ENCODE measurements at regions not wholly inside any gene's neighbourhood (a gene's known extent, or its start where the extent isn't known, plus 50 kb on each side); places are given as distances from the start of the nearest gene placed in this dataset.
A peak's percentile ranks its signal among the peaks of the same experiment; 100 is the strongest.

DNA sequence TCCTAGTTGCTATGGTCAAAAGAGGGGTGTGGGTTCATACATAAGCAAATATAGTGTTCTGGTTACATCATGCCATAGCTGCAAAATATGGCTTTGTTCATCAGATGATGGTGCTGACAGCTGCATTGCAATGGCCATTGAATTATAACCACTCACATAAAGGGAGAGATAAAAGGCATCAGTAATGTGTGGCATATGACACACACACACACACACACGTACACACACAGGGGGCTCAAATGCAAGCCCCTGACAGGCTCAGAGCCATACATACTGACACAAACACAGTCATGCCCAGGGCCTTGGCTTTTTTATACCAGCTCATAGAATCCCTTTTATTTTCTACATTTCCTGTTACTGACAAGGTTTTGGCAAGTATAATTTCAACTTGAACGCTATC lies 698.9 kb downstream of the BCL11B start:
- no peak for DNase-seq (ENCODE audit: low read depth)

DNA sequence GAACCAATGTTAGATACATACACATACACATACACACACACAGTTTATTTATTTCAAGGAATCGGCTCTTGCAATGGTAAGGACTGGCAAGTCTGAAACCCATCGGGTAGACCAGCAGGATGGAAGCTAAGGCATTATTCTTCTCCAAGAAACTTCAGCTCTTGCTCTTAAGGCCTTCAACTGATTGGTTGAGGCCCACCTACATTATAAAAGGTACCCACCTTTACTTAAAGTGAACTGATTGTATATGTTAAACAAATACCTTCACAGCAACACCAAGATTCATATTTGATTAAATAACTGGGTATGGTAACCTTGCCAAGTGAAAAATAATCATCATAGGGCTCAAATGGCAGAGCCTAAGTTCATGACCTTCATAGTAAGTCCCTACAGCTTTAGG lies 695.5 kb downstream of the BCL11B start:
- DNase-seq (ENCODE audit: low read depth): no peak

GRCh38 chr14:98578204-98578603 lies 693.8 kb downstream of the BCL11B start:
- peak; percentile 56 for DNase-seq (ENCODE audit: low read depth)

DNA sequence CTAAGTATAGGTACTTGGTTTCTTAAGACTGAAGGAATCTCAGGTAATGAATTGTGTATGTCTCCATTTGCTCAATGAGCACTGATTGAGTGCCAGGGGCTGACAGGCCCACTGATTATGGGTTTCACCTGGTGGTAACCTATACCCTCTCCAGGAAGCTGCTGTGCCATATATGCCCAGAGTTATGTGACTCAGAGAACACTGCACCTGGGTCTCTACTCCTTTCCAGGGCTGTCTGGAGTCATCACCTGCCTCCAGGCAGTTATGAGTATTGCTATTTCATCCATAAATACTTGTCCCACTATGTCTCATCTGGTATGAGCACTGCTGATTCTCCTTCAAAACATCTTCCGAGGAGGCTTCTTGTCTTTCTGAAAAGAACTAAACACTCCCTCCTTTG lies 692.9 kb downstream of the BCL11B start:
- DNase-seq (ENCODE audit: low read depth): no peak

DNA sequence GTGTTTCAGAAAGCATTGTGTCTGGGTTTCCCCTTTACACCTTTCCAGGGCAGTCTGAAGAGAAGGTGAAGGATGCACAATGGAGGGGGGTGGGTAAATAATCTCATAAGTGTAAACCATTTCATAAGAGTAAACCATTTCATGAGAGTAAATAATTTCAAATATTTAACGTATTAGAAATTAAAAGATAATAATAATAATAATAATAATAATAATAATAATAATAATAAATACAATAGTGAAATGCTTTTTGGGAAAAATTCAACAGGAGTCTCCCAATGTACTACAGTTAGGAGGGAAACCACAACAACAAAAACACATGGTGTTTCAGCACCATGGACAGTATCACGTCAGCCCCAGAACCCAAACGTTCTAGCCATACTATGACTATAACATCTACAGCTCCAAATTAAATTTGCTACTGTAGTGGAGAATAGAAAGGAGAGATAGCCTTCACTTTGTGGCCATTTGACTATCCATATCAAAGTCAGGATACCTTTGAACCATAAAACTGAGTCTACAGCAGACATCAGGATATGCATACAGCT lies 691.8 kb downstream of the BCL11B start:
- DNase-seq (ENCODE audit: low read depth): no peak

GRCh38 chr14:98582276-98582675 lies 689.7 kb downstream of the BCL11B start:
- no peak for DNase-seq (ENCODE audit: low read depth)

DNA sequence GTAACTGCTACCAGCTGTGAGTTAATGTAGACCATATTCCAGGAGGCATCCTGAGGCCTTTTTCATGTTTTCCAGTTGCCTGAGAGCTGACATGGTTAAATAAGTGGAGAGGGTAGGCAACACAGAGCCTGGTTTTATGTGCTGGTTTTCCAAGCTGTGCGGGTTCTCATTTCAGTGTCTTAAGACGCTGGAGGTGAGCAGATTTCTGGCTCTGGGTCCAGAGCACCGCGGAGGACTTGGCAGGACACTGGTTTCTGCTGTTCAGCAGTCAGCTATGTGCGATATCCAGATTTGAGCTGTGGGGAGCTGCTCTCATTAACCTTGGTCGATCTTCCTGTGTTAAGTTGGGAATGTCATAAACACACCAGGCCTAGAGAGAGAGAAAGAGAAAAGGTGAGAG lies 680.8 kb downstream of the BCL11B start:
- DNase-seq (ENCODE audit: low read depth): no peak

GRCh38 chr14:98592611-98593170 lies 679.3 kb downstream of the BCL11B start:
- no peak for DNase-seq (ENCODE audit: low read depth)

- DNase-seq (ENCODE audit: low read depth): no peak
These were observed 678.6 kb downstream of the BCL11B start for GRCh38 chr14:98593361-98593761.

DNA sequence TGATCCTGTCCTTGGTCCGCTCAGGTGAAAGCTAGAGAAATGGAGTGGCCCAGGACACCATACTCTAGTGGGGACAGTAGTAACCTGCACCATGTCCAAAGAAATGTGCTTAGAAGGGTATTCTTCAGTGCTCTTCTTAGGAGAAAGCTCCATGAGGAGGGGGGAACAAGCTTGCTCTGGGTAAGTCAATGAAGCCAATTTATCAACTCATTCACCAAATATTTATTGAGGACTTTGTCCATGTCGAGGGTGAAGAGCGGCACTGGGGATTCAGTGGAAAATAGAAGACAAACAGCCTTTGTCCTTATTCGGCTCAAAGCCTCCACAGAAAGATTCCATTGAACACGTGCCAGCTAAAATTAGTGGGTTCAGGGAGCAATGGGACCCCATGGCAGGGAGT lies 677.8 kb downstream of the BCL11B start:
- DNase-seq (ENCODE audit: low read depth): no peak

DNA sequence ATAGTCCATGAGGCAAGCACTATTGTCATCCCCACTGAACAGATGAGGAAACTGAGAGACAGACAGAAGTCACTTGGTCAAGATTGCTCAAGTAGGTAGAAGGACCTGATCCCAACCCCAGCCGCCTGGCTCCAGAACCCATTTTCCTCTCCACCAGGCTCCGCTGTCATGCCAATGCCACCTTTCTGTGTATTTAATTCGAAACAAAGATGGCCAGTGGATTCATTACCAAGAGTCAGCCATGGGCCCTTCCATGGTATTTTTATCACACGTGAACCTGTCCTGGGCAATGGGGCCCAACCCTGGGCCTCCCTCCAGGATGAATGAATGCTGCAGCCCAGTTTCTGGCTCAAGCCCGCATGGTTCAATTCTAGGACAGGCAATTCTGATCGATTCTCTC lies 673.4 kb downstream of the BCL11B start:
- DNase-seq (ENCODE audit: low read depth): no peak

DNA sequence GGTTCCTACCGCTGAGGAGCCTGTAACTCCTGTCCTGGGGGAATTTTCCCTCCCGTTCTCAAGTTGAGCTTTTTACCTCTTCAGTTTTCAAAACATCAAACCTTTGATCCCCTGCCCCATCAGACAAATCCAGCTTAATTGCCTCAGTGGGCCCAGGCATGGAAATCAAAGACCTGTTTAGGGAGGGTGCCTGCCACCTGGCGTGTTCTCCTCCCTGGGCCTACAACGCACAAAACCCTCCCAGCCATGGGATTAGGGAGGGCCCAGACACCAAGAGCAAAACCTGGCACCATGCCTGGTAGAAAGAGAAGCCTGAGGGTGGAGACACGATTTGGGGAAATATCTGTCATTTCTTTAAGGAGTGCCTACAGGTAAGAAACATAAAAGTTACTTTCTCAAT lies 672.9 kb downstream of the BCL11B start:
- no peak for DNase-seq (ENCODE audit: low read depth)

- DNase-seq (ENCODE audit: low read depth): no peak
These were observed 669.0 kb downstream of the BCL11B start for GRCh38 chr14:98602983-98603382.

GRCh38 chr14:98605043-98605442 lies 667.0 kb downstream of the BCL11B start:
- DNase-seq (ENCODE audit: low read depth): no peak

- DNase-seq (ENCODE audit: low read depth): no peak
These were observed 665.9 kb downstream of the BCL11B start for GRCh38 chr14:98606041-98606640.

DNA sequence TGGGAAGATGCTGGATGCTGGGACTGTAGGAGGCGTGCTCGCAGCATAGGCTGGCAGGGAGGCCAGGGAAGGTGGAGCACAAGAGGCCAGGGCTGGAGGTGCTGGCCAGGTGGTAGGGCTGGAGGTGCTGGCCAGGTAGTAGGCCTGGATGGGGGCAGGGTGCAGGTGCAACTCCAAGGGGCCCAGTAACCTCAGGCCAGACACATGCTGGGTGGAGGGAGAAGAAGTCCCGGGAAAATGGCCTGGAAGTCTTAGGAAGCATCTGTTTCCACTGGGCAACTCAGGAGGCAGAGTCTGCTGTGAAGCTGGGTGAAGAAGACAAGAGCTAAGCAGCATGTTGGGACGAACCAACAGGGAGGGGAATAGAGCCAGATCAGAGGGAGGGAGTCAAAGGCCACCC lies 665.2 kb downstream of the BCL11B start:
- no peak for DNase-seq (ENCODE audit: low read depth)

DNA sequence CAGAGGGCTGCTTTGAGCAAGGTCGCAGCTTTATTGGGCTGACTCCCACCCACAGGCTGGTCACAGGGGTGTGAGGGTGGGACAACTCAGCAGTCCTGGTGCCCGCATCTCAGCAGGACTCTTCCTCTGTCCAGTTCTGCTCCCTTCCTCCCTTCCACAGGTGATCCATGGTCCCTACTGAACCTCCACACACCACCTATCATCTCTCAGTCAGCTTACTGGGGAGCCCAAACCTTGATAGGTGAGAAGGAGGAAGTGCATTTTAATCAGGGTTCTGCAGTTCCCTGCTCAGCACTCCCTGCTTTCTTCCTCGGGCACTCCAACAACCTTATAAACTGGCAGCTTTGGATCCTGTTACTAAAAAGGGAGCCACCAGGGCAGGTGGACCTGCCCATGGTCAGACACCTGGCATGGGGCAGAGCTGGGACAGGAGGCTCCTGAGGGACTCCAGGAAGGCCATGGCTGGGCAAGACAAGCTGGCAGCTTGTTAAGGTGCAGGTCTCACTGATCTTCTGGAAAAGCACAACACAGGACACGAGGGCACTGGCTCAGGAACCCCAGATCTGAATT lies 664.6 kb downstream of the BCL11B start:
- DNase-seq (ENCODE audit: low read depth): no peak

DNA sequence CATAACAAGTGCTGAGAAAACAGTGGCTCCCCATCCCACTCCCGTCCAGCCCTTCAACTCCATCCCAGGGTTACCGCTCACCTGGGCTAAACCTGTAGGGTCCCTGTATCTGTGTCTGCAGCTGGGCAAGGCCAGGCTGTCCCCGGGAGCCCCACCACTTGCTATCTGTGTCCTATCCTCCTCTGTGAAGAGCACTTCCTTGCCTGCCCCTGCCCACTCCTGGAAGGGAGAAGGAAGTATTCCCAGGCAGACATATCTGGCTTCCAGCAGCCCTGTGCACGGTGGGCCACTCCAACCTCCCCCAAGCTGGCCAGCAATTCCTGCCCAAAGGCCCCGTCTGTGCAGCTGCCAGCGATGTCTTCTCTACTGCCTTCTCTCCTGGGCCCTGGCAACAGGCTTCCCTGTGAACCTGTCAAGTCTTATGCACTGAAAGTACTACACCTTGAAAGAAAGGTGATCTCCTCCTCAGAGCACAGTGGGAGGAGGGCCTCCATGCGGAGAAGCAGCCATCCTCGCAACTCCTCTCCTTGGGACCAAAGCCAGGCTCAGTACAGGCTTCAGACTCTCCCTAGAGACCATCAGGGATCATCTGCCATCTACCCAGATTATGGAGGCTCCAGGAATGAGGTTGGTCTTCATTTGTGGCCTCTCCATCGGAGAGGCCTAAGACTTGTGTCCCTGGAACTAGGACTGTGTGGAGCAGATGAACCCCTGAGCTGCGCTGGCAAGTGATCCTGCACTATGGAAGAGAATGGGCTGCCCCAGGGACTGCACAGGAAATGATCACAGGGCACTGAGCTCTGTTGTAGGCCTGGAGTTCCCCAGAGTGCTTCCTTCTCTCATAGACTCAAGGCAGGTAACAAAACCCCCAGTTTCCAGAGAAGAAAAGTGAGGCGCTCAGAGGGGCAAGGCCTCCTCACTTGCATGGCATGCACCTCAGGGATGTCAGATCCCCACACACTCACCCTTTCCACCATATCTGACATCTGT lies 663.6 kb downstream of the BCL11B start:
- no peak for DNase-seq (ENCODE audit: low read depth)

GRCh38 chr14:98612434-98613200 lies 659.4 kb downstream of the BCL11B start:
- DNase-seq (ENCODE audit: low read depth): no peak

DNA sequence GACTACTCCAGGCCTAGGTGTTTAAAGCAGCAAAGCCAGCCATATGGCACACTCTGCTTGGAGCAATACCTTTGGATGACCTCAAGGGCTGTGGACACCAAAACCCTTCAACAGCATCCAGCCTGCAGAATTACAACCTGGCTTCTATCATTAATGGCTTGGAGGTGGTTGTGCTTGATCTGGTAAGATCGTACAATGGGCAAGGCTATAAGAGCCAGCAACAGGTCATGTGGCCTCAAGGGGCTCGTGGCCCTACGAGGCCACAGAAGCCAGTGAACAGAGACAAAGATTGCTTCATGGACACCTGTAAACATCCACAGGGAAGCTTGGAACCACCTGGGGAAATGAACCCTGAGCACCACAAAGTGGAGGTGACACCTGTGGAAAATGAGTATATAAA lies 657.3 kb downstream of the BCL11B start:
- DNase-seq (ENCODE audit: low read depth): no peak

- peak; percentile 14 for DNase-seq (ENCODE audit: low read depth)
These were observed 649.6 kb downstream of the BCL11B start for GRCh38 chr14:98622208-98623051.

Measured in non-pigmented ciliary epithelial cell (primary cell).